H1 (cell line): ENCODE measurements at regions not wholly inside any gene's neighbourhood (a gene's known extent, or its start where the extent isn't known, plus 50 kb on each side); places are given as distances from the start of the nearest gene placed in this dataset.

Experiments
- BRCA1 ChIP-seq: IDR thresholded peaks from 2 replicates; pipeline ENCODE4 v1.6.1; 2012; ENCODE audit warnings: low read depth, low read length, improper control_type of control experiment
- SAP30 ChIP-seq: fragments of 300-600 bp; sonication (generic); IDR thresholded peaks from 2 replicates; pipeline ENCODE4 v1.7.1; 2012; ENCODE audit warnings: low read length, moderate library complexity, mild to moderate bottlenecking, inconsistent platforms; ENCODE audit not compliant: insufficient read depth, insufficient replicate concordance
- YY1 ChIP-seq: IDR thresholded peaks from 2 replicates; pipeline ENCODE4 v1.6.1; 2011; ENCODE audit warnings: low read depth, mild to moderate bottlenecking, low read length

DNA sequence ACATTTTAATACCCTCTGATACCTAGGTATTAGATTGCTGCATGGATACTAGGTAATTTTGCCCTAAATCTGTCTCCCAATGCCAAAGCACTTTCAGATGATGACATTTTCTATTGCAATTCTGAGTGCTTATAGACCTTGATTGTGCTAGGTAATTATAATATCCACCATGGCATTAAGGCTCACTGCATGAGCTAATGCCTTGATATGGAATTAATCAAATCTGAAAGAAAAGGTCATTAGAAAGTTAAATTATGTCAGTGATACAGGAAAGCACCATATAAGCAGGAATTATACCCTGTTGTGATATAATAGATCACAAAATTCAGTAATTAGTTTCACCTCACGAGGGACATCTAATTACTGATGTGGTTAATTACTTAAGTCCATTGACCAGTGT lies 521.4 kb downstream of the DNAJB9 start (continued):
- no peak for TF ChIP-seq SAP30
- TF ChIP-seq YY1: no peak
- TF ChIP-seq BRCA1: no peak
- TF ChIP-seq, all 59 proteins: peak for 0
